Mesodermal cell (in vitro differentiated cells): ENCODE measurements at regions not wholly inside any gene's neighbourhood (a gene's known extent, or its start where the extent isn't known, plus 50 kb on each side); places are given as distances from the start of the nearest gene placed in this dataset.
"Not testable (repeated sequence)": the region's sequence is repeated elsewhere in the genome, so short reads cannot be mapped to it uniquely, and the experiment has no call there.

Source experiments
- H3K27ac ChIP-seq: 2 replicates; pipeline ENCODE4 v1.7.0; 2013; ENCODE audit warnings: mild to moderate bottlenecking, low read depth, low read length, moderate library complexity; ENCODE audit not compliant: severe bottlenecking
- H3K36me3 ChIP-seq: 2 replicates; pipeline ENCODE4 v1.7.1; 2013; ENCODE audit warnings: mild to moderate bottlenecking, low read length, moderate library complexity; ENCODE audit not compliant: control insufficient read depth, insufficient read depth
- H3K4me1 ChIP-seq: one replicate; pipeline ENCODE4 v1.7.1; 2013; ENCODE audit warnings: mild to moderate bottlenecking, low read length; ENCODE audit not compliant: insufficient read depth, control insufficient read depth, poor library complexity, severe bottlenecking
- H3K4me3 ChIP-seq: 2 replicates; pipeline ENCODE4 v1.7.0; 2013; ENCODE audit warnings: low read length, control low read depth, mild to moderate bottlenecking; ENCODE audit not compliant: insufficient read depth, poor library complexity, severe bottlenecking; ENCODE audit errors: extremely low read depth
- H3K9me3 ChIP-seq: 2 replicates; pipeline ENCODE4 v1.7.1; 2013; ENCODE audit warnings: mild to moderate bottlenecking, low read length, moderate library complexity; ENCODE audit not compliant: control insufficient read depth
- WGBS, 2 experiments: methylation state at CpG; one replicate each; pipeline ENCODE4 v1.1.5; 2013; ENCODE audit warnings: missing lambda C conversion rate in 2 of 2; ENCODE audit not compliant: insufficient coverage in 2 of 2; 5-methylcytosine and 5-hydroxymethylcytosine counted together

GRCh38 chr16:29327631-29328408 is 78.7 kb downstream of the NPIPB11 start:
- H3K4me1 ChIP-seq, H3K36me3 ChIP-seq, H3K27ac ChIP-seq, H3K9me3 ChIP-seq, H3K4me3 ChIP-seq: not testable (repeated sequence)
- WGBS, 2 experiments: 87 to 92% methylated on average over 4 to 6 of the region's 12 CpGs

- not testable (repeated sequence) for H3K9me3 ChIP-seq, H3K36me3 ChIP-seq, H3K4me3 ChIP-seq, H3K4me1 ChIP-seq, H3K27ac ChIP-seq
- WGBS, 2 experiments: 88 to 100% methylated on average over 6 to 9 of the region's 34 CpGs
Observed at GRCh38 chr16:29326164-29327125, 80.1 kb downstream of the NPIPB11 start.

DNA sequence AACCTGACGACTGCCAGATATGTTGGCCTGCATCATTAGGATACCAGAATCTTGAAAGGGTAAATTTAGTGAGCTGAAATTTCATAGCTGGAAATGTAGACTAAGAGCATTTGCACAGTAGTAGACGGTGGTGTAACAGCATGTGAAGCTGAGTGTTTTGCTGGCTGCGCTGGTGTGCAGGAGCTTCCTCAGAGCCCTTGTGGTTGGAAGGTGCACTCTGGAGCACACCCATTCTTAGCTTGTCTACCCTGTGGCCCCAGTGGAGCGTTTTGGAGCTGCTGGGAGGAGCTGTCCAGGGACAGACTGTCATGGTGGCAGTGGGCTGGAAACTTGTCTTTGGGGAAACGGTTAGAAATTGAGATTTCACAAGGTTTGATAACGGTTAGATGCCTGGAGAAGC is 82.8 kb downstream of the NPIPB11 start:
- 88 to 93% methylated on average over 6 of the region's 6 CpGs for WGBS, 2 experiments
- H3K4me3 ChIP-seq, H3K36me3 ChIP-seq, H3K4me1 ChIP-seq, H3K27ac ChIP-seq, H3K9me3 ChIP-seq: not testable (repeated sequence)

GRCh38 chr16:29321585-29321984 is 84.9 kb downstream of the NPIPB11 start:
- no peaks in the 10 kb centered on the region for H3K36me3 ChIP-seq
- no peaks in the 10 kb centered on the region for H3K9me3 ChIP-seq
- H3K4me3 ChIP-seq: no peak overlapping the region
- no peak overlapping the region for H3K27ac ChIP-seq
- 60 to 65% methylated on average over 4 to 5 of the region's 9 CpGs for WGBS, 2 experiments
- H3K4me1 ChIP-seq: peaks cover 10% of the 10 kb centered on the region

DNA sequence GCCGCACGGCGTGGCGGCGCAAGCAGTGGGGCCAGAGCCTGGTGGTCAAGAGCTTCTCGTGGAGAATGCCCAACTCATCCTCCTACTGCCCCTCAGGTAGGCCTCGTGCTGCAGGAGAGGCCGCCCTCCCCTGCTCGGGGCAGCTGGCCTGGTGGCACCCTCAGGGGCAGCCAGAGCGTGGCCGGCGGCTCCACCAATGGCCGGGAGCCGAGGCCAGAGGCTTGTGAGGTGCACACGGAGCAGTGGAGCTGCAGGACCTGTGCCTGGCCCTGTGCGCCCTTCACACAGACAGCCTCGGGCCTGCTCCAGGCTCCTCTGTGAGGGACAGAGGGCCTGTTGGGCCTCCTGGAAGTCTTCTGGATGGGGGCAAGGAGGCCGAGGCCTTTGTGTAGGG is 85.5 kb downstream of the NPIPB11 start:
- Histone ChIP-seq H3K27ac (no peak overlapping the region), H3K36me3 (no peaks in the 10 kb centered on the region), H3K9me3 (no peaks in the 10 kb centered on the region), H3K4me3 (no peak overlapping the region), H3K4me1 (peaks cover 10% of the 10 kb centered on the region)
- WGBS, 2 experiments: 93 to 95% methylated on average over 15 to 18 of the region's 18 CpGs

- 88 to 97% methylated on average over 13 to 14 of the region's 14 CpGs for WGBS, 2 experiments
- Histone ChIP-seq H3K36me3 (no peaks in the 10 kb centered on the region), H3K4me1 (peaks cover 10% of the 10 kb centered on the region), H3K9me3 (no peaks in the 10 kb centered on the region), H3K4me3 (no peak overlapping the region), H3K27ac (no peak overlapping the region)
Observed at GRCh38 chr16:29320274-29320999, 86.1 kb downstream of the NPIPB11 start.

- no peaks in the 10 kb centered on the region for H3K36me3 ChIP-seq
- WGBS, 2 experiments: 91 to 93% methylated on average over 9 to 10 of the region's 10 CpGs
- H3K9me3 ChIP-seq: no peaks in the 10 kb centered on the region
- peaks cover 10% of the 10 kb centered on the region for H3K4me1 ChIP-seq
- H3K4me3 ChIP-seq: no peak overlapping the region
- H3K27ac ChIP-seq: no peak overlapping the region
Observed at GRCh38 chr16:29319726-29320125, 86.8 kb downstream of the NPIPB11 start.

DNA sequence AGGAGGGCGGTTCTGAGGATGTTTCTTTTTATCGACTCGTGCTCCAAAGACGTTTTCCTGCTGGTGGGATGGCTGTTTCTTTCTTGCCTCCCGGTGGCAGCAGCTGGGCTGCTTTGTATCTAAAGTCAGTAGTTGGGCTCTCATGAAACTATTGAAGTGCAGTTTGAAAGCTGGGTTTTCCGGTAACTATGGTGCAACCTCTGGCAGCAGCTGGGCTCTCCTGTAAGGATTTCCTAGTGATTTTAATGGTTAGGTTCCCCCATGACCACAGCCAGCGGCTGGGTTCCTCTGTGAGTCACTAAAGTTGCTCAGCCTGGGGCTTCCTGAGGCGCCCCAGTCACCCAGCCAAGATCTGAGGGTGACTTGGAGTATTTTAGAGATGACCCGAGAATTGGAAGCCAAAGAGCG is 87.9 kb downstream of the NPIPB11 start:
- not testable (repeated sequence) for H3K4me3 ChIP-seq, H3K27ac ChIP-seq, H3K9me3 ChIP-seq, H3K36me3 ChIP-seq, H3K4me1 ChIP-seq
- WGBS, 2 experiments: 55 to 66% methylated on average over 7 of the region's 10 CpGs

DNA sequence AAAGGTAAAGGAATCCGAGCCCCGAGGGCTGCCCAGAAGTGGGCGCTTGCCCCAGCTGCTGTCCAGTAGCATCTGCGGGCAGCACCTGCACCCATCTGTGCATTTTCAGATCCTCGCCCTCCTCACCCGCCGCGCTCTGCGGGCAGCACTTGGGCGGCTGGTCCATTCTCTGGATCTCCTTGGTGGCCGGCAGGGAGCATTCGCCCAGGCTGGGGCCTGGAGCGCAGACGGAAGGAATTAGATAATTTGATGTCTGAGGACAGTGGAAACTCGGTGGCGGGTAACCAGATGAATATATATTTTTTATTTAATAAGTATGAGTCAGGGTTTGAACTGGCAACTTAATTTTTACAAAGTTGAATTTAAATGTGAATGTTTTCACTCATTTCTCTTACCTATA is 88.5 kb downstream of the NPIPB11 start:
- Histone ChIP-seq H3K9me3 (no peaks in the 10 kb centered on the region), H3K27ac (no peak overlapping the region), H3K4me3 (no peak overlapping the region), H3K36me3 (no peaks in the 10 kb centered on the region), H3K4me1 (peaks cover 10% of the 10 kb centered on the region)
- WGBS, 2 experiments: 92% methylated on average over 7 to 12 of the region's 16 CpGs

DNA sequence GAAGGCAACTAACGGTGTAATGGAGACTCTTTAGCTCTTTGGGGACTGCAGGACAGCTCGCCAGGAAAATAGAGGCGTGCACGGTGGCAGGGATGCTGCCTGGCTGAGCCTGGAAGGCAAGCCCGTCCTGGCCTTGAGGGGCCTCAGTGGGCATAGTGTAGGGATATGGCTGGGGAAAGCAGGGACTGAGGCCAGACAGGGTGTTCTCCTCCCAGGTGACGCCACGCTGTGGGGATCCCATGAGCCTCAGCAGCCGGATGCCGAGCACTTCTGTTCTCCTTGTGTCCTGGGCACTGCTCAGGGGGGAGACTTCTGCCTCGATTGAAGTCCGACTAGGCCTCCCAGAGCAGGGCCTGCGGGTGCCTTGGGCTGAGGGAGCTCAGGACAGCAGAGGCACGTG is 89.2 kb downstream of the NPIPB11 start:
- WGBS, 2 experiments: 95 to 97% methylated on average over 13 of the region's 13 CpGs
- H3K27ac ChIP-seq: no peak overlapping the region
- no peak overlapping the region for H3K4me3 ChIP-seq
- H3K4me1 ChIP-seq: peaks cover 10% of the 10 kb centered on the region
- no peaks in the 10 kb centered on the region for H3K9me3 ChIP-seq
- no peaks in the 10 kb centered on the region for H3K36me3 ChIP-seq
